ENCODE measurements at regions not wholly inside any gene's neighbourhood (a gene's known extent, or its start where the extent isn't known, plus 50 kb on each side); places are given as distances from the start of the nearest gene placed in this dataset.

- Histone ChIP-seq H3K9ac (ENCODE audit: low read length in 3 of 3) (no peak overlapping the region), H3K4me1 (ENCODE audit: control insufficient read depth in 2 of 3, insufficient read depth in 2 of 3, low read depth in 1 of 3, low read length in 3 of 3) (no peaks in the 10 kb centered on the region), H3K4me3 (ENCODE audit: low read length in 3 of 3) (no peak overlapping the region), H3K9me3 (ENCODE audit: control insufficient read depth in 2 of 3, insufficient read depth in 1 of 3, low read length in 3 of 3) (no peaks in the 10 kb centered on the region), H3K36me3 (ENCODE audit: control insufficient read depth in 2 of 3, insufficient read depth in 3 of 3, low read length in 3 of 3) (no peaks in the 10 kb centered on the region), H3K27me3 (ENCODE audit: control insufficient read depth, insufficient read depth, low read length) (no peaks in the 10 kb centered on the region), H3K27ac (ENCODE audit: low read depth in 2 of 2, low read length in 2 of 2) (no peak overlapping the region)
- no peak for TF ChIP-seq CTCF (IDR thresholded peaks at IDR 0.05; ENCODE audit: borderline replicate concordance, extremely low read depth, insufficient read depth)
- FAIRE-seq (no peak), DNase-seq (no peak)
- intact Hi-C loops (cut with DNase I) = no loop called here
Measured at GRCh38 chr9:88726803-88727202, 191.8 kb downstream of the NXNL2 start.

GRCh38 chr9:88730780-88731179 is 195.8 kb downstream of the NXNL2 start:
- H3K9ac ChIP-seq (ENCODE audit: low read length in 3 of 3) = no peak overlapping the region
- H3K36me3 ChIP-seq (ENCODE audit: control insufficient read depth in 2 of 3, insufficient read depth in 3 of 3, low read length in 3 of 3) = no peaks in the 10 kb centered on the region
- no peak for FAIRE-seq
- H3K4me3 ChIP-seq (ENCODE audit: low read length in 3 of 3) = no peak overlapping the region
- H3K4me1 ChIP-seq (ENCODE audit: control insufficient read depth in 2 of 3, insufficient read depth in 2 of 3, low read depth in 1 of 3, low read length in 3 of 3) = peaks cover 0 to 4% (median 0%) of the 10 kb centered on the region in 3 donors
- no peak for TF ChIP-seq CTCF (IDR thresholded peaks at IDR 0.05; ENCODE audit: borderline replicate concordance, extremely low read depth, insufficient read depth)
- intact Hi-C loops (cut with DNase I) = no loop called here
- H3K9me3 ChIP-seq (ENCODE audit: control insufficient read depth in 2 of 3, insufficient read depth in 1 of 3, low read length in 3 of 3) = no peaks in the 10 kb centered on the region
- DNase-seq = no peak
- H3K27me3 ChIP-seq (ENCODE audit: control insufficient read depth, insufficient read depth, low read length) = no peaks in the 10 kb centered on the region
- no peak overlapping the region for H3K27ac ChIP-seq (ENCODE audit: low read depth in 2 of 2, low read length in 2 of 2)

GRCh38 chr9:88732128-88732527 is 197.2 kb downstream of the NXNL2 start:
- H3K4me1 ChIP-seq (ENCODE audit: control insufficient read depth in 2 of 3, insufficient read depth in 2 of 3, low read depth in 1 of 3, low read length in 3 of 3) = peaks cover 0 to 4% (median 0%) of the 10 kb centered on the region in 3 donors
- intact Hi-C loops (cut with DNase I) = no loop called here
- no peaks in the 10 kb centered on the region for H3K36me3 ChIP-seq (ENCODE audit: control insufficient read depth in 2 of 3, insufficient read depth in 3 of 3, low read length in 3 of 3)
- no peak overlapping the region for H3K9ac ChIP-seq (ENCODE audit: low read length in 3 of 3)
- no peaks in the 10 kb centered on the region for H3K27me3 ChIP-seq (ENCODE audit: control insufficient read depth, insufficient read depth, low read length)
- no peak overlapping the region for H3K4me3 ChIP-seq (ENCODE audit: low read length in 3 of 3)
- DNase-seq (peak in 2 of 5 donors; percentile 67 to 86), FAIRE-seq (no peak)
- no peak for TF ChIP-seq CTCF (IDR thresholded peaks at IDR 0.05; ENCODE audit: borderline replicate concordance, extremely low read depth, insufficient read depth)
- H3K9me3 ChIP-seq (ENCODE audit: control insufficient read depth in 2 of 3, insufficient read depth in 1 of 3, low read length in 3 of 3) = no peaks in the 10 kb centered on the region
- peak overlapping the region in 1 of 2 donors; percentile 59 for H3K27ac ChIP-seq (ENCODE audit: low read depth in 2 of 2, low read length in 2 of 2)
